Mesenchymal stem cell (in vitro differentiated cells and primary cell): ENCODE measurements at regions not wholly inside any gene's neighbourhood (a gene's known extent, or its start where the extent isn't known, plus 50 kb on each side); places are given as distances from the start of the nearest gene placed in this dataset.
"Not testable (repeated sequence)": the region's sequence is repeated elsewhere in the genome, so short reads cannot be mapped to it uniquely, and the experiment has no call there.

ENCODE experiments used
- DNase-seq: peaks from one replicate; pipeline ENCODE4 v3.0.0-alpha.2; 2013
- H2AFZ ChIP-seq: one replicate; pipeline ENCODE4 v1.6.1; 2013; ENCODE audit warnings: low read depth, mild to moderate bottlenecking, control low read depth, inconsistent platforms, low read length, moderate library complexity
- H2AK5ac ChIP-seq: 2 replicates; pipeline ENCODE4 v1.6.1; 2013; ENCODE audit warnings: low read length, moderate library complexity, mild to moderate bottlenecking, inconsistent platforms; ENCODE audit not compliant: severe bottlenecking
- H2BK120ac ChIP-seq: one replicate; pipeline ENCODE4 v1.6.1; 2013; ENCODE audit warnings: low read depth, mild to moderate bottlenecking, inconsistent platforms, low read length, moderate library complexity
- H2BK12ac ChIP-seq, 2 experiments: one replicate each; pipeline ENCODE4 v1.6.1; 2013; ENCODE audit warnings: inconsistent platforms in 2 of 2, low read length in 2 of 2, mild to moderate bottlenecking in 2 of 2, moderate library complexity in 2 of 2, control low read depth in 1 of 2
- H2BK15ac ChIP-seq: one replicate; pipeline ENCODE4 v1.6.1; 2013; ENCODE audit warnings: mild to moderate bottlenecking, low read depth, inconsistent platforms; ENCODE audit not compliant: poor library complexity, severe bottlenecking
- H2BK5ac ChIP-seq: 2 replicates; pipeline ENCODE4 v1.6.1; 2013; ENCODE audit warnings: low read depth, mild to moderate bottlenecking, low read length, control low read depth, inconsistent platforms; ENCODE audit not compliant: poor library complexity, severe bottlenecking
- H3K14ac ChIP-seq, 2 experiments: one replicate each; pipeline ENCODE4 v1.6.1; 2013; ENCODE audit warnings: inconsistent platforms in 2 of 2, low read length in 2 of 2, control low read depth in 1 of 2, mild to moderate bottlenecking in 1 of 2, moderate library complexity in 1 of 2
- H3K18ac ChIP-seq, 2 experiments: one replicate each; pipeline ENCODE4 v1.6.1; 2013; ENCODE audit warnings: inconsistent platforms in 2 of 2, low read length in 2 of 2, control low read depth in 1 of 2, low read depth in 1 of 2, mild to moderate bottlenecking in 1 of 2
- H3K23ac ChIP-seq, 2 experiments: one replicate each; pipeline ENCODE4 v1.6.1; 2013; ENCODE audit warnings: inconsistent platforms in 2 of 2, low read length in 2 of 2, mild to moderate bottlenecking in 2 of 2, moderate library complexity in 2 of 2, control low read depth in 1 of 2
- H3K27ac ChIP-seq: 2 replicates; pipeline ENCODE4 v1.5.1; 2013; ENCODE audit warnings: mild to moderate bottlenecking, moderate library complexity, low read length, control low read depth, inconsistent platforms; ENCODE audit not compliant: poor library complexity, severe bottlenecking
- H3K27me3 ChIP-seq, 2 experiments: 2 replicates each; pipeline versions ENCODE4 v1.6.1 to v1.7.0; 2013; ENCODE audit warnings: low read length in 2 of 2, mild to moderate bottlenecking in 2 of 2, moderate library complexity in 2 of 2, control low read depth in 1 of 2, inconsistent platforms in 1 of 2; ENCODE audit not compliant: control insufficient read depth in 1 of 2, insufficient read depth in 1 of 2
- H3K36me3 ChIP-seq, 2 experiments: 2 replicates each; pipeline versions ENCODE4 v1.6.1 to v1.7.0; 2013; ENCODE audit warnings: low read length in 2 of 2, control low read depth in 1 of 2, inconsistent platforms in 1 of 2, low read depth in 1 of 2, mild to moderate bottlenecking in 1 of 2; ENCODE audit not compliant: insufficient read depth in 2 of 2, control insufficient read depth in 1 of 2
- H3K4ac ChIP-seq, 2 experiments: one replicate each; pipeline ENCODE4 v1.6.1; 2013; ENCODE audit warnings: inconsistent platforms in 2 of 2, low read length in 2 of 2, mild to moderate bottlenecking in 2 of 2, moderate library complexity in 2 of 2, control low read depth in 1 of 2, low read depth in 1 of 2
- H3K4me1 ChIP-seq: 2 replicates; pipeline ENCODE4 v1.6.1; 2013; ENCODE audit warnings: low read depth, low read length, control low read depth; ENCODE audit not compliant: control insufficient read depth, insufficient read depth
- H3K4me2 ChIP-seq: 2 replicates; pipeline ENCODE4 v1.6.1; 2013; ENCODE audit warnings: low read length, mild to moderate bottlenecking, inconsistent platforms; ENCODE audit not compliant: poor library complexity, severe bottlenecking
- H3K4me3 ChIP-seq, 2 experiments: 2 replicates each; pipeline versions ENCODE4 v1.5.1 to v1.7.0; 2013; ENCODE audit warnings: low read length in 2 of 2, mild to moderate bottlenecking in 2 of 2, control low read depth in 1 of 2, low read depth in 1 of 2; ENCODE audit not compliant: insufficient read depth in 1 of 2
- H3K79me1 ChIP-seq: replicated peaks from 2 replicates; pipeline ENCODE4 v1.6.1; 2013; ENCODE audit warnings: mild to moderate bottlenecking, control low read depth, low read length, inconsistent platforms; ENCODE audit not compliant: poor library complexity, severe bottlenecking
- H3K9ac ChIP-seq: 2 replicates; pipeline ENCODE4 v1.7.0; 2013; ENCODE audit warnings: mild to moderate bottlenecking, low read length, moderate library complexity
- H3K9me3 ChIP-seq: 2 replicates; pipeline ENCODE4 v1.7.0; 2013; ENCODE audit warnings: mild to moderate bottlenecking, low read length; ENCODE audit not compliant: control insufficient read depth
- H4K8ac ChIP-seq: one replicate; pipeline ENCODE4 v1.6.1; 2013; ENCODE audit warnings: inconsistent platforms, mild to moderate bottlenecking, low read length, moderate library complexity
- H4K91ac ChIP-seq: one replicate; pipeline ENCODE4 v1.6.1; 2013; ENCODE audit warnings: mild to moderate bottlenecking, low read length, inconsistent platforms
- WGBS: methylation state at CpG from one replicate; pipeline ENCODE4 v1.1.7; 2013; ENCODE audit warnings: mixed read lengths; 5-methylcytosine and 5-hydroxymethylcytosine counted together

GRCh38 chr13:75178436-75178835 is 303.5 kb downstream of the TBC1D4 start:
- Histone ChIP-seq H2BK5ac (no peak overlapping the region), H2AFZ (no peak overlapping the region), H3K79me1 (no peaks in the 10 kb centered on the region), H3K9me3 (no peaks in the 10 kb centered on the region), H4K91ac (no peak overlapping the region), H3K4me1 (peaks cover 4% of the 10 kb centered on the region), H3K27ac (no peak overlapping the region), H3K9ac (no peak overlapping the region), H3K36me3 (no peaks in the 10 kb centered on the region), H2BK120ac (no peak overlapping the region), H3K4me3 (no peak overlapping the region), H3K23ac (no peak overlapping the region), H3K14ac (no peak overlapping the region), H4K8ac (no peak overlapping the region), H2AK5ac (peak overlapping the region; percentile 65), H3K27me3 (no peaks in the 10 kb centered on the region), H2BK15ac (no peak overlapping the region), H3K4ac (no peak overlapping the region), H3K4me2 (no peak overlapping the region), H3K18ac (no peak overlapping the region), H2BK12ac (no peak overlapping the region)
- DNase-seq: no peak
- 92% methylated on average over 3 of the region's 3 CpGs for WGBS

- Histone ChIP-seq H2BK12ac (no peak overlapping the region), H4K91ac (no peak overlapping the region), H2BK120ac (no peak overlapping the region), H3K23ac (no peak overlapping the region), H3K27ac (no peak overlapping the region), H3K36me3 (no peaks in the 10 kb centered on the region), H3K14ac (no peak overlapping the region), H4K8ac (no peak overlapping the region), H2BK5ac (no peak overlapping the region), H3K79me1 (no peaks in the 10 kb centered on the region), H3K18ac (no peak overlapping the region), H2BK15ac (no peak overlapping the region), H2AFZ (no peak overlapping the region), H3K4ac (no peak overlapping the region), H3K4me2 (no peak overlapping the region), H3K27me3 (no peaks in the 10 kb centered on the region), H3K9ac (no peak overlapping the region), H2AK5ac (no peak overlapping the region), H3K4me3 (no peak overlapping the region), H3K9me3 (no peaks in the 10 kb centered on the region), H3K4me1 (peaks cover 4% of the 10 kb centered on the region)
- 73% methylated on average over 2 of the region's 2 CpGs for WGBS
- no peak for DNase-seq
Observed at GRCh38 chr13:75175575-75175974, 306.4 kb downstream of the TBC1D4 start.

- not testable (repeated sequence) for H3K4ac ChIP-seq, H3K27ac ChIP-seq, H3K23ac ChIP-seq, H3K4me2 ChIP-seq, H3K14ac ChIP-seq, H3K36me3 ChIP-seq, DNase-seq, H3K4me3 ChIP-seq, H3K4me1 ChIP-seq, H4K8ac ChIP-seq, H2AK5ac ChIP-seq, H3K18ac ChIP-seq, H4K91ac ChIP-seq, H2BK15ac ChIP-seq, H2BK120ac ChIP-seq, H3K27me3 ChIP-seq, H2AFZ ChIP-seq, H2BK5ac ChIP-seq, H3K79me1 ChIP-seq, H3K9me3 ChIP-seq, H3K9ac ChIP-seq, H2BK12ac ChIP-seq
- WGBS: no CpG with 5 or more reads among the region's 2 CpGs
Observed at GRCh38 chr13:75175097-75175496, 306.9 kb downstream of the TBC1D4 start.

GRCh38 chr13:75174481-75174880 is 307.5 kb downstream of the TBC1D4 start:
- H2BK5ac ChIP-seq: no peak overlapping the region

More at GRCh38 chr13:75174481-75174880, 307.5 kb downstream of the TBC1D4 start:
- no peaks in the 10 kb centered on the region for H3K9me3 ChIP-seq
- H2BK120ac ChIP-seq: no peak overlapping the region
- H3K79me1 ChIP-seq: no peaks in the 10 kb centered on the region
- no peak overlapping the region for H2BK12ac ChIP-seq
- no peak overlapping the region for H2AFZ ChIP-seq
- no peak overlapping the region for H3K4me2 ChIP-seq
- no peak overlapping the region for H3K23ac ChIP-seq
- H3K36me3 ChIP-seq: no peaks in the 10 kb centered on the region
- no peak overlapping the region for H2AK5ac ChIP-seq
- no peak overlapping the region for H3K27ac ChIP-seq
- H4K8ac ChIP-seq: no peak overlapping the region
- no peak overlapping the region for H3K14ac ChIP-seq
- H3K4me3 ChIP-seq: no peak overlapping the region
- 14% methylated on average over 1 of the region's 3 CpGs for WGBS
- no peak overlapping the region for H3K4ac ChIP-seq
- no peak overlapping the region for H3K9ac ChIP-seq
- H3K27me3 ChIP-seq: no peaks in the 10 kb centered on the region
- H2BK15ac ChIP-seq: no peak overlapping the region
- DNase-seq: no peak
- no peak overlapping the region for H3K18ac ChIP-seq
- peaks cover 2% of the 10 kb centered on the region for H3K4me1 ChIP-seq
- no peak overlapping the region for H4K91ac ChIP-seq
